SIG-M5 treated with dmso at 0.1 percent for 504 hours (cell line): ENCODE measurements at regions not wholly inside any gene's neighbourhood (a gene's known extent, or its start where the extent isn't known, plus 50 kb on each side); places are given as distances from the start of the nearest gene placed in this dataset.
"Not testable (repeated sequence)": the region's sequence is repeated elsewhere in the genome, so short reads cannot be mapped to it uniquely, and the experiment has no call there.

Source experiments
- DNase-seq: peaks from one replicate; lab custom pipeline; 2025; ENCODE audit not compliant: unreplicated experiment; lab: John Stamatoyannopoulos, UW

GRCh38 chr1:47680815-47681475 is 243.1 kb downstream of the FOXD2 start:
- DNase-seq, result no peak

- no peak for DNase-seq
Measured at GRCh38 chr1:47681735-47682134, 243.9 kb downstream of the FOXD2 start.

GRCh38 chr1:47682198-47682597 is 244.4 kb downstream of the FOXD2 start:
- DNase-seq, result no peak

- DNase-seq, result no peak
Measured at GRCh38 chr1:47682786-47683350, 245.0 kb downstream of the FOXD2 start.

GRCh38 chr1:47683401-47683800 is 245.6 kb downstream of the FOXD2 start:
- DNase-seq, result no peak

GRCh38 chr1:47684518-47684917 is 246.7 kb downstream of the FOXD2 start:
- no peak for DNase-seq

- no peak for DNase-seq
Measured at GRCh38 chr1:47684964-47685762, 247.3 kb downstream of the FOXD2 start.

- DNase-seq, result no peak
Measured at GRCh38 chr1:47685763-47686066, 247.9 kb downstream of the FOXD2 start.

GRCh38 chr1:47686731-47687630 is 249.1 kb downstream of the FOXD2 start:
- no peak for DNase-seq

GRCh38 chr1:47687631-47688460 is 250.0 kb downstream of the FOXD2 start:
- no peak for DNase-seq

- DNase-seq, result no peak
Measured at GRCh38 chr1:47688461-47689296, 250.8 kb downstream of the FOXD2 start.

- no peak for DNase-seq
Measured at GRCh38 chr1:47689894-47690293, 252.1 kb downstream of the FOXD2 start.

GRCh38 chr1:47690341-47691250 is 252.8 kb downstream of the FOXD2 start:
- no peak for DNase-seq

GRCh38 chr1:47691293-47691692 is 253.4 kb downstream of the FOXD2 start:
- DNase-seq, result not testable (repeated sequence)

GRCh38 chr1:47692196-47692595 is 254.4 kb downstream of the FOXD2 start:
- DNase-seq, result no peak

GRCh38 chr1:47693115-47693514 is 255.3 kb downstream of the FOXD2 start:
- DNase-seq, result no peak

- DNase-seq, result no peak
Measured at GRCh38 chr1:47694011-47694890, 256.4 kb downstream of the FOXD2 start.

- DNase-seq, result no peak
Measured at GRCh38 chr1:47696404-47696736, 258.5 kb downstream of the FOXD2 start.
